Esophagus muscularis mucosa (tissue), 4 donors: ENCODE measurements at regions not wholly inside any gene's neighbourhood (a gene's known extent, or its start where the extent isn't known, plus 50 kb on each side); places are given as distances from the start of the nearest gene placed in this dataset.

Source experiments
- DNase-seq: peaks from one replicate; pipeline ENCODE4 v3.0.0-alpha.2; 2017; ENCODE audit errors: extremely low spot score
- H3K27ac ChIP-seq, 4 donors: fragments of 200-600 bp; sonication (generic); replicated peaks in 1 of 4; 1 replicate in 3 of 4; 2 replicates in 1 of 4; pipeline ENCODE4 v1.5.1; 2016 to 2019; ENCODE audit warnings: mild to moderate bottlenecking in 1 of 4
- H3K27me3 ChIP-seq, 4 donors: fragments of 200-600 bp; sonication (generic); one replicate each; pipeline versions ENCODE4 v1.5.1 to v1.6.0; 2016 to 2019
- H3K36me3 ChIP-seq, 4 donors: fragments of 200-600 bp; sonication (generic); one replicate each; pipeline ENCODE4 v1.5.1; 2016 to 2019
- H3K4me1 ChIP-seq, 4 donors: fragments of 200-600 bp; sonication (generic); one replicate each; pipeline ENCODE4 v1.5.1; 2016 to 2019
- H3K4me3 ChIP-seq, 4 donors: fragments of 200-600 bp; sonication (generic); 1 replicate in 2 of 4; 2 replicates in 2 of 4; pipeline ENCODE4 v1.5.1; 2016 to 2019; ENCODE audit warnings: mild to moderate bottlenecking in 4 of 4, moderate library complexity in 1 of 4
- H3K9me3 ChIP-seq, 4 donors: fragments of 200-600 bp; sonication (generic); 1 replicate in 3 of 4; 2 replicates in 1 of 4; pipeline ENCODE4 v1.5.1; 2016 to 2019
- EP300 ChIP-seq: sonication (generic); formaldehyde crosslinking; IDR thresholded peaks from one replicate; pipeline ENCODE4 v1.6.1; 2017; ENCODE audit warnings: antibody characterized with exemption
- POLR2A ChIP-seq: fragments of 450-650 bp; IDR thresholded peaks from one replicate; pipeline ENCODE4 v1.6.1; 2017; ENCODE audit warnings: antibody characterized with exemption, moderate library complexity, mild to moderate bottlenecking, low read depth
- POLR2AphosphoS5 ChIP-seq, 2 donors: sonication (generic); formaldehyde crosslinking; IDR thresholded peaks; one replicate each; pipeline ENCODE4 v1.6.1; 2017; ENCODE audit warnings: antibody characterized with exemption in 2 of 2
- WGBS: methylation state at CpG from one replicate; pipeline ENCODE4 v1.1.5; 2018; 5-methylcytosine and 5-hydroxymethylcytosine counted together
- intact Hi-C: fragments of 100-400 bp; cut with DNase I; formaldehyde crosslinking; loops from one replicate; pipeline ENCODE4 v1.15.1; 2023
- TF ChIP-seq, protein P1 (sequence below), 3 experiments: fragments of 200-600 bp in 2 of 3; fragments of 450-650 bp in 1 of 3; sonication (generic) in 2 of 3; IDR thresholded peaks; one replicate each; pipeline ENCODE4 v1.5.1; 2017 to 2019; ENCODE audit warnings: antibody characterized with exemption in 3 of 3, mild to moderate bottlenecking in 2 of 3, moderate library complexity in 1 of 3

DNA sequence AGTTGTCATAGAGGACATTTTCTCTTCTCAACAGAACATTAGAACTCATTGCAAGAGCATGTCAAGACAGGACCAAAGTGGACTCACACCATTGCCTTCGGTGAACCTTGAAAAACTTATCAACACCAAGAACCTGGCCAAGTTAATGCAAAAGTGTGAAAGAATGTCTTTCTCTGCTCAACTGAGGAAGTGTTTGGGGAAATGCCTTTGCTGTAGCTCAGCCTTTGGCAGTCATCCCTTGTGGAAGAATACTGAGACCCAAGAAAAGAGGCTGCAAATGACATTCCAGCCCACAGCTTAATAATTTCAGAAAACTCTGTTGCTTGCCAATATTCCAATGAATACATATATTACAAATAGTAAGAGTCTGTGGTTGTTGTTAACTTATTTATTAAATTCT lies 728.8 kb upstream of the PIK3C3 start:
- 62% methylated on average over 1 of the region's 1 CpG for WGBS
- Histone ChIP-seq H3K9me3 (no peaks in the 10 kb centered on the region), H3K27ac (no peak overlapping the region), H3K27me3 (no peaks in the 10 kb centered on the region), H3K36me3 (no peaks in the 10 kb centered on the region), H3K4me1 (no peaks in the 10 kb centered on the region), H3K4me3 (no peak overlapping the region)
- intact Hi-C loops = no loop called here
- no peak for DNase-seq
- no peak for TF ChIP-seq EP300
- no peak for TF ChIP-seq POLR2A
- no peak for TF ChIP-seq POLR2AphosphoS5 (IDR thresholded peaks at IDR 0.05)

GRCh38 chr18:41216341-41217003 lies 738.6 kb upstream of the PIK3C3 start:
- Histone ChIP-seq H3K27ac (no peak overlapping the region), H3K27me3 (no peaks in the 10 kb centered on the region), H3K4me1 (no peaks in the 10 kb centered on the region), H3K9me3 (no peaks in the 10 kb centered on the region), H3K36me3 (no peaks in the 10 kb centered on the region), H3K4me3 (no peak overlapping the region)
- DNase-seq = no peak
- WGBS = 71% methylated on average over 4 of the region's 4 CpGs
- intact Hi-C loops = no loop called here
- TF ChIP-seq, protein P1, sequence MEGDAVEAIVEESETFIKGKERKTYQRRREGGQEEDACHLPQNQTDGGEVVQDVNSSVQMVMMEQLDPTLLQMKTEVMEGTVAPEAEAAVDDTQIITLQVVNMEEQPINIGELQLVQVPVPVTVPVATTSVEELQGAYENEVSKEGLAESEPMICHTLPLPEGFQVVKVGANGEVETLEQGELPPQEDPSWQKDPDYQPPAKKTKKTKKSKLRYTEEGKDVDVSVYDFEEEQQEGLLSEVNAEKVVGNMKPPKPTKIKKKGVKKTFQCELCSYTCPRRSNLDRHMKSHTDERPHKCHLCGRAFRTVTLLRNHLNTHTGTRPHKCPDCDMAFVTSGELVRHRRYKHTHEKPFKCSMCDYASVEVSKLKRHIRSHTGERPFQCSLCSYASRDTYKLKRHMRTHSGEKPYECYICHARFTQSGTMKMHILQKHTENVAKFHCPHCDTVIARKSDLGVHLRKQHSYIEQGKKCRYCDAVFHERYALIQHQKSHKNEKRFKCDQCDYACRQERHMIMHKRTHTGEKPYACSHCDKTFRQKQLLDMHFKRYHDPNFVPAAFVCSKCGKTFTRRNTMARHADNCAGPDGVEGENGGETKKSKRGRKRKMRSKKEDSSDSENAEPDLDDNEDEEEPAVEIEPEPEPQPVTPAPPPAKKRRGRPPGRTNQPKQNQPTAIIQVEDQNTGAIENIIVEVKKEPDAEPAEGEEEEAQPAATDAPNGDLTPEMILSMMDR (IDR thresholded peaks at IDR 0.05) = no peak
- no peak for TF ChIP-seq POLR2AphosphoS5 (IDR thresholded peaks at IDR 0.05)
- no peak for TF ChIP-seq EP300
- no peak for TF ChIP-seq POLR2A

DNA sequence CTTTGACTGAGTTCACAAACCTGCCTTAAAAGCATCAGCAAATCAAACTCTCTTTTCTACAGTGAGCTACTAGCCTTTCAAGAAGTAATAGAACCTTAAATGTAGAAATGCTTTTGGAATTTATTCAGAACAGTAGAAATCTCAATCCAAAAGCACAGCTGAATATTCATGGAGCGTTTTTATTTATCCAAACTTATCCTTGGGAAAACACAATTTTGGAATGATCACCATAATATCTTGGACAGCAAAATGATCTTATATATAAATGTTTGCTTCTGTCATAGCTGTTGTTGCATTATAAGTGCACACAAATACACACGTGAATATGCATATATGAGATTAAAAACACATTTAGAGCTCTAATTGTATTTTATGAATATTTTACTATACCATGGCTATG lies 747.3 kb upstream of the PIK3C3 start:
- TF ChIP-seq POLR2A (no peak), EP300 (no peak), POLR2AphosphoS5 (IDR thresholded peaks at IDR 0.05) (no peak)
- TF ChIP-seq, protein P1 (IDR thresholded peaks at IDR 0.05) = no peak
- Histone ChIP-seq H3K9me3 (no peaks in the 10 kb centered on the region), H3K36me3 (no peaks in the 10 kb centered on the region), H3K27me3 (no peaks in the 10 kb centered on the region), H3K4me1 (no peaks in the 10 kb centered on the region), H3K27ac (no peak overlapping the region), H3K4me3 (no peak overlapping the region)
- intact Hi-C loops = no loop called here
- no peak for DNase-seq
- 88% methylated on average over 2 of the region's 2 CpGs for WGBS

DNA sequence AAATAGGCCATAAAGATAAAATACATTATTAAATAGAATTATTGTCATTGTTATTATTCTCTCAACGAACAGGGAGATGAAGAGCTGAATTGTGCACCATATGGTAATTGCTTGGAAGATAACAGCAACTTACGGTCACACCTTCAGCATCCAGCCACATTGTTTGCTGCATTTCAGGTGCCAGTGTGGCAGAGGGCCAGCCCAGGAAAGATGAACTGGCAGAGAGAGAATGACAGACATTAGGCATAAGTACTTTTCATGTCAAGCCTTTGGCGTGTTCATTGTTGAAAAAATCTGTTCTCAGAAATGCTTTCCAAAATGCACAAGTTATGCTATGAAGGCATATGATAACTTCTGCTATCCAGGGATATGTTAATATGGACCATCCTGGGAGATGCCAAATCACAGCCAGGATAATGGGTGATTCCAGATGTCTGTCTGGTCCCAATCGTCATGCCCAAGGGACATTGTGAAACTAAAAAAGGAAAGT lies 748.6 kb upstream of the PIK3C3 start:
- Histone ChIP-seq H3K4me3 (no peak overlapping the region), H3K36me3 (no peaks in the 10 kb centered on the region), H3K27me3 (no peaks in the 10 kb centered on the region), H3K9me3 (no peaks in the 10 kb centered on the region), H3K4me1 (no peaks in the 10 kb centered on the region), H3K27ac (no peak overlapping the region)
- no peak for DNase-seq
- intact Hi-C loops = no loop called here
- TF ChIP-seq EP300 (no peak), POLR2A (no peak), POLR2AphosphoS5 (IDR thresholded peaks at IDR 0.05) (no peak)
- TF ChIP-seq, protein P1 (IDR thresholded peaks at IDR 0.05) = no peak
- WGBS = 77% methylated on average over 4 of the region's 4 CpGs

GRCh38 chr18:41199212-41199611 lies 755.8 kb upstream of the PIK3C3 start:
- H3K4me1 ChIP-seq = no peaks in the 10 kb centered on the region
- no peaks in the 10 kb centered on the region for H3K36me3 ChIP-seq
- no peak for TF ChIP-seq EP300
- no peak for TF ChIP-seq POLR2A
- TF ChIP-seq, protein P1 (IDR thresholded peaks at IDR 0.05) = no peak
- no peak for TF ChIP-seq POLR2AphosphoS5 (IDR thresholded peaks at IDR 0.05)
- H3K9me3 ChIP-seq = peaks cover 0 to 2% (median 0%) of the 10 kb centered on the region in 4 donors
- no peak overlapping the region for H3K27ac ChIP-seq
- no peaks in the 10 kb centered on the region for H3K27me3 ChIP-seq
- H3K4me3 ChIP-seq = no peak overlapping the region
- no peak for DNase-seq
- intact Hi-C loops = no loop called here
